ENCODE measurements at regions not wholly inside any gene's neighbourhood (a gene's known extent, or its start where the extent isn't known, plus 50 kb on each side); places are given as distances from the start of the nearest gene placed in this dataset.

- Histone ChIP-seq H2BK15ac (ENCODE audit: low read length) (peak overlapping the region; percentile 0; the same call in 1 of the 2 replicates), H3K4me1 (replicated peaks in 1 of 4; ENCODE audit: control insufficient read depth in 3 of 4, insufficient read depth in 4 of 4, low read length in 3 of 4) (peaks cover 0 to 14% (median 8%) of the 10 kb centered on the region in 4 experiments; a peak in 6 of 7 replicates), H3K23me2 (ENCODE audit: low read depth, low read length) (no peaks in the 10 kb centered on the region), H3K9ac (replicated peaks in 1 of 4; ENCODE audit: extremely low read depth in 1 of 4, low read depth in 3 of 4, low read length in 3 of 4) (peak overlapping the region in 1 of 4 experiments; percentile 36; a peak in 1 of 7 replicates), H3K23ac (ENCODE audit: insufficient read length) (no peak overlapping the region), H4K8ac (ENCODE audit: extremely low read depth, insufficient read depth, low read length) (no peak overlapping the region), H3K4ac (replicated peaks; ENCODE audit: insufficient read length, low read depth, low read length) (no peak overlapping the region), H2AK5ac (ENCODE audit: low read depth, low read length) (no peak overlapping the region; the same call in 1 of the 2 replicates), H3K4me3 (ENCODE audit: extremely low read depth in 1 of 4, insufficient read depth in 2 of 4, low read depth in 3 of 4, low read length in 4 of 4) (no peak overlapping the region), H3K4me2 (ENCODE audit: insufficient read depth in 1 of 2, low read depth in 2 of 2, low read length in 2 of 2) (peak overlapping the region in 1 of 2 experiments; percentile 5; a peak in 1 of 4 replicates), H2BK120ac (replicated peaks; ENCODE audit: low read depth, low read length) (no peak overlapping the region), H4K5ac (ENCODE audit: insufficient read length, low read depth, low read length) (no peak overlapping the region), H2AFZ (ENCODE audit: low read length) (no peak overlapping the region), H2BK20ac (ENCODE audit: low read length) (no peak overlapping the region), H3K27ac (ENCODE audit: low read depth, low read length) (no peak overlapping the region), H3K56ac (replicated peaks; ENCODE audit: insufficient read length, low read depth, low read length) (no peak overlapping the region), H3K14ac (ENCODE audit: insufficient read length) (no peak overlapping the region), H3K79me1 (ENCODE audit: low read depth, low read length) (no peaks in the 10 kb centered on the region; the same call in 1 of the 2 replicates), H2BK12ac (ENCODE audit: low read depth, low read length) (no peak overlapping the region), H3K27me3 (replicated peaks in 1 of 4; ENCODE audit: control insufficient read depth in 3 of 4, extremely low read depth in 1 of 4, insufficient read depth in 3 of 4, low read length in 3 of 4) (no peaks in the 10 kb centered on the region), H2BK5ac (ENCODE audit: low read depth, low read length) (no peak overlapping the region), H3K9me3 (ENCODE audit: insufficient read depth in 2 of 2, low read depth in 1 of 2, low read length in 1 of 2) (no peaks in the 10 kb centered on the region), H3K18ac (ENCODE audit: extremely low read depth, low read length) (no peak overlapping the region), H4K91ac (replicated peaks; ENCODE audit: insufficient read length, low read length) (no peak overlapping the region), H3K79me2 (ENCODE audit: control insufficient read depth in 1 of 2, insufficient read depth in 2 of 2, low read length in 2 of 2) (no peaks in the 10 kb centered on the region), H4K20me1 (replicated peaks in 1 of 2; ENCODE audit: control insufficient read depth in 1 of 2, insufficient read depth in 2 of 2, low read length in 2 of 2) (no peaks in the 10 kb centered on the region), H3K36me3 (ENCODE audit: control insufficient read depth in 2 of 4, insufficient read depth in 4 of 4, low read length in 3 of 4) (no peaks in the 10 kb centered on the region)
- POLR2A ChIA-PET (ENCODE audit: partially characterized antibody), result interaction anchor here (1.2 to 1.4 kb wide), 2 partner anchors 9 to 14 kb away, joined by 5 read pairs; no protein-coding TSS in a partner anchor
- CTCF ChIA-PET (ENCODE audit: partially characterized antibody), result interaction anchor here (0.6 to 4.0 kb wide), 12 partner anchors 7 to 280 kb away, joined by 3 to 27 read pairs (median 4); no protein-coding TSS in a partner anchor
- DNase-seq (ENCODE audit: low read depth in 1 of 2, low spot score in 2 of 2) (no peak), FAIRE-seq (no peak)
- 92% methylated on average over 7 of the region's 7 CpGs; no CpG with 5 or more reads in 1 of the 2 experiments for WGBS, 2 experiments (ENCODE audit: extremely low coverage in 1 of 2, insufficient coverage in 1 of 2, insufficient read length in 1 of 2, insufficient replicate concordance in 2 of 2, low coverage in 1 of 2, low lambda C conversion rate in 2 of 2, missing lambda C conversion rate in 1 of 2)
- TF ChIP-seq CHD1 (IDR thresholded peaks at IDR 0.05; ENCODE audit: low read depth, low read length), result no peak
- peak; percentile 68; the same call in 1 of the 2 replicates for TF ChIP-seq TEAD4 (IDR thresholded peaks at IDR 0.05; ENCODE audit: low read depth, low read length)
- TF ChIP-seq GABPA (IDR thresholded peaks at IDR 0.05; ENCODE audit: borderline replicate concordance, insufficient read depth, low read length), result no peak
- TF ChIP-seq RAD21 (IDR thresholded peaks at IDR 0.05 in 1 of 2, conservative IDR thresholded peaks at IDR 0.05 in 1 of 2; ENCODE audit: low read depth in 2 of 2, low read length in 2 of 2), result no peak
- TF ChIP-seq, protein P1, sequence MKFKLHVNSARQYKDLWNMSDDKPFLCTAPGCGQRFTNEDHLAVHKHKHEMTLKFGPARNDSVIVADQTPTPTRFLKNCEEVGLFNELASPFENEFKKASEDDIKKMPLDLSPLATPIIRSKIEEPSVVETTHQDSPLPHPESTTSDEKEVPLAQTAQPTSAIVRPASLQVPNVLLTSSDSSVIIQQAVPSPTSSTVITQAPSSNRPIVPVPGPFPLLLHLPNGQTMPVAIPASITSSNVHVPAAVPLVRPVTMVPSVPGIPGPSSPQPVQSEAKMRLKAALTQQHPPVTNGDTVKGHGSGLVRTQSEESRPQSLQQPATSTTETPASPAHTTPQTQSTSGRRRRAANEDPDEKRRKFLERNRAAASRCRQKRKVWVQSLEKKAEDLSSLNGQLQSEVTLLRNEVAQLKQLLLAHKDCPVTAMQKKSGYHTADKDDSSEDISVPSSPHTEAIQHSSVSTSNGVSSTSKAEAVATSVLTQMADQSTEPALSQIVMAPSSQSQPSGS (IDR thresholded peaks at IDR 0.05; ENCODE audit: low read length), result no peak
- TF ChIP-seq CBX8 (IDR thresholded peaks at IDR 0.05; ENCODE audit: borderline replicate concordance, low read depth, low read length), result no peak
- peak; percentile 59; the same call in 1 of the 2 replicates for TF ChIP-seq MAX (IDR thresholded peaks at IDR 0.05)
- TF ChIP-seq PHF8 (conservative IDR thresholded peaks at IDR 0.05; ENCODE audit: low read depth, low read length), result no peak
- no peak for TF ChIP-seq NANOG (IDR thresholded peaks at IDR 0.05; ENCODE audit: insufficient read depth, low read depth, low read length, poor library complexity, severe bottlenecking)
- TF ChIP-seq SIN3A (conservative IDR thresholded peaks at IDR 0.05 in 1 of 2, IDR thresholded peaks at IDR 0.05 in 1 of 2; ENCODE audit: low read depth in 1 of 2, low read length in 2 of 2), result no peak
- no peak for TF ChIP-seq CREB1 (IDR thresholded peaks at IDR 0.05)
These were observed 92.9 kb upstream of the SOD1 start for GRCh38 chr21:31566611-31567010.
